Lower leg skin (tissue), 3 donors: ENCODE measurements at regions not wholly inside any gene's neighbourhood (a gene's known extent, or its start where the extent isn't known, plus 50 kb on each side); places are given as distances from the start of the nearest gene placed in this dataset.

Source experiments
- CTCF ChIP-seq, 3 donors: fragments of 450-650 bp; IDR thresholded peaks; one replicate each; pipeline ENCODE4 v1.5.1; 2016; ENCODE audit warnings: antibody characterized with exemption in 3 of 3, mild to moderate bottlenecking in 3 of 3, moderate library complexity in 2 of 3
- POLR2A ChIP-seq, 2 donors: fragments of 450-650 bp; IDR thresholded peaks; one replicate each; pipeline ENCODE4 v1.6.1; 2016 to 2017; ENCODE audit warnings: antibody characterized with exemption in 2 of 2, mild to moderate bottlenecking in 1 of 2, moderate library complexity in 1 of 2

GRCh38 chr5:96576876-96577275 is 85.3 kb upstream of the CAST start:
- TF ChIP-seq CTCF (IDR thresholded peaks at IDR 0.05): no peak
- TF ChIP-seq POLR2A (IDR thresholded peaks at IDR 0.05): no peak
